ENCODE measurements at regions not wholly inside any gene's neighbourhood (a gene's known extent, or its start where the extent isn't known, plus 50 kb on each side); places are given as distances from the start of the nearest gene placed in this dataset.
"Not testable (repeated sequence)": the region's sequence is repeated elsewhere in the genome, so short reads cannot be mapped to it uniquely, and the experiment has no call there.

GRCh38 chr1:96224229-96224628, 497.4 kb upstream of the PTBP2 start:
- ChIA-PET POLR2A (ENCODE audit: partially characterized antibody) (interaction anchor here (0.6 kb wide), 1 partner anchor 243 kb away, joined by 3 read pairs; no protein-coding TSS in a partner anchor), CTCF (ENCODE audit: partially characterized antibody) (interaction anchor here (1.2 to 2.0 kb wide), 2 partner anchors 12 to 916 kb away, joined by 3 to 7 read pairs; no protein-coding TSS in a partner anchor)
- not testable (repeated sequence) for H2AK5ac ChIP-seq (ENCODE audit: low read depth, low read length); H3K4me3 ChIP-seq (ENCODE audit: extremely low read depth in 1 of 4, insufficient read depth in 2 of 4, low read depth in 3 of 4, low read length in 4 of 4); DNase-seq (ENCODE audit: low read depth in 1 of 2, low spot score in 2 of 2); H3K56ac ChIP-seq (replicated peaks; ENCODE audit: insufficient read length, low read depth, low read length); H2BK12ac ChIP-seq (ENCODE audit: low read depth, low read length); H3K79me2 ChIP-seq (ENCODE audit: control insufficient read depth in 1 of 2, insufficient read depth in 2 of 2, low read length in 2 of 2); H3K79me1 ChIP-seq (ENCODE audit: low read depth, low read length); H3K4me2 ChIP-seq (ENCODE audit: insufficient read depth in 1 of 2, low read depth in 2 of 2, low read length in 2 of 2); H3K9me3 ChIP-seq (ENCODE audit: insufficient read depth in 2 of 2, low read depth in 1 of 2, low read length in 1 of 2); H4K5ac ChIP-seq (ENCODE audit: insufficient read length, low read depth, low read length); H3K36me3 ChIP-seq (ENCODE audit: control insufficient read depth in 2 of 4, insufficient read depth in 4 of 4, low read length in 3 of 4); H2AFZ ChIP-seq (ENCODE audit: low read length); H2BK5ac ChIP-seq (ENCODE audit: low read depth, low read length); FAIRE-seq; H3K4me1 ChIP-seq (replicated peaks in 1 of 4; ENCODE audit: control insufficient read depth in 3 of 4, insufficient read depth in 4 of 4, low read length in 3 of 4); H2BK15ac ChIP-seq (ENCODE audit: low read length); H4K91ac ChIP-seq (replicated peaks; ENCODE audit: insufficient read length, low read length); H3K18ac ChIP-seq (ENCODE audit: extremely low read depth, low read length); H3K14ac ChIP-seq (ENCODE audit: insufficient read length); H3K27me3 ChIP-seq (replicated peaks in 1 of 4; ENCODE audit: control insufficient read depth in 3 of 4, extremely low read depth in 1 of 4, insufficient read depth in 3 of 4, low read length in 3 of 4); H2BK120ac ChIP-seq (replicated peaks; ENCODE audit: low read depth, low read length); H3K27ac ChIP-seq (ENCODE audit: low read depth, low read length); H4K8ac ChIP-seq (ENCODE audit: extremely low read depth, insufficient read depth, low read length); H3K23ac ChIP-seq (ENCODE audit: insufficient read length); H3K9ac ChIP-seq (replicated peaks in 1 of 4; ENCODE audit: extremely low read depth in 1 of 4, low read depth in 3 of 4, low read length in 3 of 4); H3K23me2 ChIP-seq (ENCODE audit: low read depth, low read length); H3K4ac ChIP-seq (replicated peaks; ENCODE audit: insufficient read length, low read depth, low read length); H4K20me1 ChIP-seq (replicated peaks in 1 of 2; ENCODE audit: control insufficient read depth in 1 of 2, insufficient read depth in 2 of 2, low read length in 2 of 2); H2BK20ac ChIP-seq (ENCODE audit: low read length)
- 92% methylated on average over 20 of the region's 20 CpGs; no CpG with 5 or more reads in 1 of the 2 experiments for WGBS, 2 experiments (ENCODE audit: extremely low coverage in 1 of 2, insufficient coverage in 1 of 2, insufficient read length in 1 of 2, insufficient replicate concordance in 2 of 2, low coverage in 1 of 2, low lambda C conversion rate in 2 of 2, missing lambda C conversion rate in 1 of 2)

All from H1 (cell line).